Esophagus squamous epithelium (tissue), 4 donors: ENCODE measurements at regions not wholly inside any gene's neighbourhood (a gene's known extent, or its start where the extent isn't known, plus 50 kb on each side); places are given as distances from the start of the nearest gene placed in this dataset.

Experiments used
- POLR2A ChIP-seq, 4 donors: fragments of 450-650 bp; IDR thresholded peaks; one replicate each; pipeline ENCODE4 v1.6.1; 2017; ENCODE audit warnings: antibody characterized with exemption in 4 of 4, mild to moderate bottlenecking in 4 of 4, moderate library complexity in 3 of 4
- TF ChIP-seq, protein P1 (sequence below), 6 experiments: fragments of 450-650 bp in 4 of 6; fragments of 200-600 bp in 2 of 6; sonication (generic) in 2 of 6; IDR thresholded peaks; one replicate each; pipeline ENCODE4 v1.5.1; 2016 to 2019; ENCODE audit warnings: antibody characterized with exemption in 6 of 6, mild to moderate bottlenecking in 4 of 6, moderate library complexity in 4 of 6

DNA sequence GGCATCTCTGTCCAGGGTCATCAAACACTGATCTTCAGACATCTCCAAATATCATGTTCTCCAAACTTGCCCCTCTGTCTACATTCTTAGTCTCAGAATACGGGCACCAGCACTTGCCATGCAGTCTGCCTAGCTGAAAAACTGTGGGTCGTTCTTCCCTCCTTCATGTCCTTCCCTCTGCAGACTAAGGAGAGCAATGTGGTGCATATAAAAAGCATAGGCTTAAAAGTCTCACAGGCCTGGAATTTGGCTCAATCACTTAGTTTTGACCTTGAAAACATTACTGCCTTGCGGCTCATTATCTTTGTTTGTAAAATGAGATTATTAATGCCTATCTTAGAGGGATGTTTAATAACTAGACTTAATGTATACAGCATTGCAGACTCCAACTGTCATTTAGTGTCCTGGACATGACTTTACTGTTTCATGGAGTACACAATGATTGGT, 362.8 kb downstream of the NPR3 start:
- no peak for TF ChIP-seq POLR2A (IDR thresholded peaks at IDR 0.05)
- TF ChIP-seq, protein P1, sequence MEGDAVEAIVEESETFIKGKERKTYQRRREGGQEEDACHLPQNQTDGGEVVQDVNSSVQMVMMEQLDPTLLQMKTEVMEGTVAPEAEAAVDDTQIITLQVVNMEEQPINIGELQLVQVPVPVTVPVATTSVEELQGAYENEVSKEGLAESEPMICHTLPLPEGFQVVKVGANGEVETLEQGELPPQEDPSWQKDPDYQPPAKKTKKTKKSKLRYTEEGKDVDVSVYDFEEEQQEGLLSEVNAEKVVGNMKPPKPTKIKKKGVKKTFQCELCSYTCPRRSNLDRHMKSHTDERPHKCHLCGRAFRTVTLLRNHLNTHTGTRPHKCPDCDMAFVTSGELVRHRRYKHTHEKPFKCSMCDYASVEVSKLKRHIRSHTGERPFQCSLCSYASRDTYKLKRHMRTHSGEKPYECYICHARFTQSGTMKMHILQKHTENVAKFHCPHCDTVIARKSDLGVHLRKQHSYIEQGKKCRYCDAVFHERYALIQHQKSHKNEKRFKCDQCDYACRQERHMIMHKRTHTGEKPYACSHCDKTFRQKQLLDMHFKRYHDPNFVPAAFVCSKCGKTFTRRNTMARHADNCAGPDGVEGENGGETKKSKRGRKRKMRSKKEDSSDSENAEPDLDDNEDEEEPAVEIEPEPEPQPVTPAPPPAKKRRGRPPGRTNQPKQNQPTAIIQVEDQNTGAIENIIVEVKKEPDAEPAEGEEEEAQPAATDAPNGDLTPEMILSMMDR (IDR thresholded peaks at IDR 0.05) = no peak
